ENCODE measurements at regions not wholly inside any gene's neighbourhood (a gene's known extent, or its start where the extent isn't known, plus 50 kb on each side); places are given as distances from the start of the nearest gene placed in this dataset.

- TF ChIP-seq, protein P1, sequence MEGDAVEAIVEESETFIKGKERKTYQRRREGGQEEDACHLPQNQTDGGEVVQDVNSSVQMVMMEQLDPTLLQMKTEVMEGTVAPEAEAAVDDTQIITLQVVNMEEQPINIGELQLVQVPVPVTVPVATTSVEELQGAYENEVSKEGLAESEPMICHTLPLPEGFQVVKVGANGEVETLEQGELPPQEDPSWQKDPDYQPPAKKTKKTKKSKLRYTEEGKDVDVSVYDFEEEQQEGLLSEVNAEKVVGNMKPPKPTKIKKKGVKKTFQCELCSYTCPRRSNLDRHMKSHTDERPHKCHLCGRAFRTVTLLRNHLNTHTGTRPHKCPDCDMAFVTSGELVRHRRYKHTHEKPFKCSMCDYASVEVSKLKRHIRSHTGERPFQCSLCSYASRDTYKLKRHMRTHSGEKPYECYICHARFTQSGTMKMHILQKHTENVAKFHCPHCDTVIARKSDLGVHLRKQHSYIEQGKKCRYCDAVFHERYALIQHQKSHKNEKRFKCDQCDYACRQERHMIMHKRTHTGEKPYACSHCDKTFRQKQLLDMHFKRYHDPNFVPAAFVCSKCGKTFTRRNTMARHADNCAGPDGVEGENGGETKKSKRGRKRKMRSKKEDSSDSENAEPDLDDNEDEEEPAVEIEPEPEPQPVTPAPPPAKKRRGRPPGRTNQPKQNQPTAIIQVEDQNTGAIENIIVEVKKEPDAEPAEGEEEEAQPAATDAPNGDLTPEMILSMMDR (IDR thresholded peaks at IDR 0.05): no peak
- TF ChIP-seq POLR2A (IDR thresholded peaks at IDR 0.05): no peak
These were observed 568.8 kb upstream of the C16orf82 start for GRCh38 chr16:26497896-26498295.
